Hematopoietic multipotent progenitor cell treated with erythropoietin and hydrocortisone succinate and interleukin-3 and kit ligand, for 6 days (in vitro differentiated cells): ENCODE measurements at regions not wholly inside any gene's neighbourhood (a gene's known extent, or its start where the extent isn't known, plus 50 kb on each side); places are given as distances from the start of the nearest gene placed in this dataset.
A peak's percentile ranks its signal among the peaks of the same experiment; 100 is the strongest.

Source experiments
- DNase-seq: peaks from one replicate; pipeline ENCODE4 v3.0.0-alpha.2; 2015

DNA sequence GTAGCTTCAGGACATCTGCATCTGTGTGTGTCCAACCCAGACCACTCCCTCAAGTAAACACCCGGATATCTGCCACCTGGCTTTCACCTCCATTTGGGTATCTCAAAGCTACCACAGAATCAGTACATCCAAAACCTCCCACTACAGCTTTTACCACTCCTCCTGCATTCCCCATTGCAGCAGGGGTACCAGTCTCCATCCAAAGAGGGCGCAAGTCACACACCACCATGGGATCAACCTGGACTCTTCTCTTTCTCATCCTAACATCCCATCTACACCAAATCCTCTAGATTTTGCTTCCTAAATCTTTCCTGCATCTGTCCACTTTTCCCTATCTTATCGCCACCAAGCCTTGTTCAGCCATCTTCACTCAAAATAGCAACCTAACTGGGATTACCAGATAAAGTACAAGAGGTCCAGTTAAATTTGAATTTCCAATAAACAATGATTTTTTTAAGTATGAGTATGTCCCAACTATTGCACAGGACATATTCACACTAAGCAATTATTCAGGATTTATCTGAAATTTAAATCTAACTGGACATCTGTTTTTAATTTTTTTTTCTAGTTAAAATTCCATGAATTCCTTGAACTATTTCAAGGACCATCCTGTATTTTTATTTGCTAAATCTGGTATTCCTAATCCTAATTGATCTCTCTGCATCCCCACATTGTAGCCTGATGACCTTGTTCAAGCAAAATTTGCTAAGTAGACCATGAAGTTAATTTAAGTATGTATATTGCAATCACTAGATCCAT lies 164.3 kb upstream of the MLN start:
- DNase-seq: no peak

- DNase-seq: no peak
Observed at GRCh38 chr6:33967265-33967767, 163.5 kb upstream of the MLN start.

- no peak for DNase-seq
Observed at GRCh38 chr6:33966536-33966935, 162.7 kb upstream of the MLN start.

- no peak for DNase-seq
Observed at GRCh38 chr6:33965766-33966165, 162.0 kb upstream of the MLN start.

- DNase-seq: no peak
Observed at GRCh38 chr6:33964387-33964786, 160.6 kb upstream of the MLN start.

GRCh38 chr6:33963136-33963750 lies 159.4 kb upstream of the MLN start:
- no peak for DNase-seq

GRCh38 chr6:33962246-33963027 lies 158.6 kb upstream of the MLN start:
- no peak for DNase-seq

GRCh38 chr6:33961691-33962090 lies 157.9 kb upstream of the MLN start:
- no peak for DNase-seq

- peak; percentile 83 for DNase-seq
Observed at GRCh38 chr6:33960345-33961313, 156.8 kb upstream of the MLN start.

DNA sequence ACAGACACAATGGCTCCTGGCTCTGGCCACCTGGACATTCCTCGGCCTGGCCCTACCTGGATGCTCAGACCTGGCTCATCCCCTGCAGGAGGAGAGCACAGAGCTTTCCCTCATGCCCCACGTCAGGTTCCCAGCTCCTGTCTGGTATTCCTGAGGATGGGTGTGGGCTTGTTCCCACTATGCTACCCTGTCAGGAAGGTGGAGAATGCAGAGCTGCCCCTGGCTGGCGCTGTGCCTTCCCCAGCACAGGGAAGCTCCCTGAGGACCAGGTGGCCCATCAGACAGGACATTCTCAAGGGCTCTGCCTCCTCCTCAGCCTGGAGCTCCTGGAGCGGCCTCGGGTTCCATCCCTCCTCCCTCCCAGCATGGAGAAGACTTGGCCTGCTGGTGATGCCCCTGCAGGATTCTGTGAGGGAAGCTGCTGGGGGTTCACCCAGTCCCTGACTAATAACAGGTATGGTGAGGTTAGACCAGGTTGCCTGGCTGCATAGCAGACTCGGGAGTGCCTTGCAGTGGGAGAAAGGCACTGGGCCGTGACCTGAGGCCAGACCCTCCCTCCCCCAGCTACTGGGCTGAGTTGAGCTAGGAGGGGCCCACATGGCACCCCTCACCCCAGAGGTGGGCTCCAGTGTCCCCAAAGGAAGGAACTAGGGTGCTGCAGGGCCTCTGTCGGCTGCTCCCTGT lies 156.0 kb upstream of the MLN start:
- no peak for DNase-seq

- DNase-seq: no peak
Observed at GRCh38 chr6:33959329-33959651, 155.5 kb upstream of the MLN start.

- peak; percentile 50 for DNase-seq
Observed at GRCh38 chr6:33958526-33959328, 154.9 kb upstream of the MLN start.

DNA sequence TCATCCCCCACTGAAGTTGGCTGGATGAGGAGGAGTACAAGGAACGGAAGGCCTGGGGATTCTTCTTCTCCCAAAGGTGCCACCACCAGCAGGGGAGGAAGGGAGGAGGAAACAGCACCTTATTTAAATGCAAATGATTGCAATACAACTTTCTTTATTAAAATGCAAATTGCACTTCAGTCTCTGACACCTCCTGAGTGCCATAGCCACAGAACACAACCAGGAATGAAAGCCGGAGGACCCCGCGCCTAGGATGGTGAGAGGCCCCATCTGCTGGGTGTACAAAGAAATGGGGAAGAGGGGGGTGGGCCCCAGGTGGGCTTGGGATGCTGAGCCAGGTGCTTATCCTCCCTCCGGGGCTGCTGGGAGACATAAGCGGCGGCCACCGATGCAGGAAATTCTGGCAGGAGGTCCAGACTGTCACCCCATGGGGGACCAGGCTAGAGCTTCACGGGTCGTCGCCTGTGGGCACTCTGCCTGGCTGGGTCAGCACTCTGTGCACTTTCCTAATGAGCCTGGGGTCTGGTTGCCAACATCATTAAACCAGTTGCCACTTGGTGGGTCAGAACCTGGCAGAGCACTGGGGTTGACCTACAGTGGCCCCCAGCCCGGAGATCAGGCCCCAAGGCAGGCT lies 154.2 kb upstream of the MLN start:
- no peak for DNase-seq

- DNase-seq: no peak
Observed at GRCh38 chr6:33957131-33957891, 153.5 kb upstream of the MLN start.

- DNase-seq: no peak
Observed at GRCh38 chr6:33956206-33956605, 152.4 kb upstream of the MLN start.

- no peak for DNase-seq
Observed at GRCh38 chr6:33955566-33955965, 151.8 kb upstream of the MLN start.

DNA sequence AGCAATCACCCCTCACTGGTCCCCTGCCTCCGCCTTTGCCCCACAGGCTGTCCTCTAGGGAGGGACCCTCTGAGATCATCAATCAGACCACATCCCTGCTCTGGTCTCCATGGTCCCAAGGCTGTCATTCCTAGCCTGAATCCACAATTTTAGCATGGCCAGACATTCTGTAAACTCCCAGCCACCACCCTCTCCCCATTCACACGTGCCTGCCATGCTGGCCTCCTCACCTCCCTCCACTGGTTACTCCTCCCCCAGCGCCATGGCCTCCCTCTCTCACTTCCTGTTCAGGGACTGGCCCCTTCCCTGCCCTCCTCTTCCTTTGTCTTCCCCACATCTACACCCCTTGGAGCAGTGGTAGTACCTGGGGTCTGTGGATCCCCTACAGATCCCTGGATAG lies 150.7 kb upstream of the MLN start:
- DNase-seq: no peak

- no peak for DNase-seq
Observed at GRCh38 chr6:33953171-33953570, 149.4 kb upstream of the MLN start.

- DNase-seq: no peak
Observed at GRCh38 chr6:33952016-33952415, 148.2 kb upstream of the MLN start.
